Loucy (cell line): ENCODE measurements at regions not wholly inside any gene's neighbourhood (a gene's known extent, or its start where the extent isn't known, plus 50 kb on each side); places are given as distances from the start of the nearest gene placed in this dataset.

Experiments
- H2AFZ ChIP-seq: fragments of 200-600 bp; sonication (generic); 2 replicates; pipeline ENCODE4 v1.6.0; 2016; ENCODE audit warnings: antibody characterized with exemption, mild to moderate bottlenecking, low read length, moderate library complexity
- H3F3A ChIP-seq: fragments of 200-600 bp; 2 replicates; pipeline ENCODE4 v1.6.0; 2016; ENCODE audit warnings: antibody characterized with exemption, low read depth, mild to moderate bottlenecking
- H3K27me3 ChIP-seq: fragments of 200-600 bp; sonication (generic); 2 replicates; pipeline ENCODE4 v1.6.1; 2014; ENCODE audit warnings: low read length, mild to moderate bottlenecking; ENCODE audit not compliant: insufficient read depth, poor library complexity, severe bottlenecking
- H3K36me3 ChIP-seq: fragments of 200-600 bp; sonication (generic); 2 replicates; pipeline ENCODE4 v1.6.1; 2016; ENCODE audit warnings: low read length; ENCODE audit not compliant: insufficient read depth
- H3K4me1 ChIP-seq: fragments of 200-600 bp; sonication (generic); 2 replicates; pipeline ENCODE4 v1.5.1; 2014; ENCODE audit warnings: low read length, mild to moderate bottlenecking; ENCODE audit not compliant: insufficient read depth, poor library complexity, severe bottlenecking
- H3K4me2 ChIP-seq: fragments of 200-600 bp; sonication (generic); 2 replicates; pipeline ENCODE4 v1.6.0; 2014; ENCODE audit warnings: antibody characterized with exemption, low read length, low read depth, mild to moderate bottlenecking; ENCODE audit not compliant: poor library complexity, severe bottlenecking
- H3K4me3 ChIP-seq: fragments of 200-600 bp; sonication (generic); 2 replicates; pipeline ENCODE4 v1.5.1; 2014; ENCODE audit warnings: low read length, mild to moderate bottlenecking, mixed read lengths; ENCODE audit not compliant: poor library complexity, severe bottlenecking
- H3K79me2 ChIP-seq: fragments of 200-600 bp; sonication (generic); 2 replicates; pipeline ENCODE4 v1.6.1; 2014; ENCODE audit warnings: low read length; ENCODE audit not compliant: insufficient read depth
- H3K9ac ChIP-seq: fragments of 200-600 bp; sonication (generic); 2 replicates; pipeline ENCODE4 v1.6.0; 2014; ENCODE audit warnings: mild to moderate bottlenecking, low read depth, low read length, moderate library complexity; ENCODE audit not compliant: poor library complexity, severe bottlenecking
- H3K9me2 ChIP-seq: fragments of 200-600 bp; sonication (generic); replicated peaks from 2 replicates; pipeline ENCODE4 v1.6.1; 2016; ENCODE audit warnings: low read depth, low read length, mixed read lengths
- H3K9me3 ChIP-seq: fragments of 200-600 bp; sonication (generic); 2 replicates; pipeline ENCODE4 v1.6.1; 2014; ENCODE audit warnings: mild to moderate bottlenecking, antibody characterized with exemption, low read length, low read depth; ENCODE audit not compliant: insufficient read depth
- H4K20me1 ChIP-seq: fragments of 200-600 bp; sonication (generic); 2 replicates; pipeline ENCODE4 v1.6.0; 2014; ENCODE audit warnings: antibody characterized with exemption, low read length, mild to moderate bottlenecking; ENCODE audit not compliant: insufficient read depth, poor library complexity, severe bottlenecking
- CTCF ChIP-seq: fragments of 200-600 bp; sonication (generic); conservative IDR thresholded peaks from 2 replicates; pipeline ENCODE4 v1.5.1; 2014; ENCODE audit warnings: mild to moderate bottlenecking, antibody characterized with exemption, low read length
- EZH2phosphoT487 ChIP-seq: fragments of 200-600 bp; IDR thresholded peaks from 2 replicates; pipeline ENCODE4 v1.6.1; 2018; ENCODE audit warnings: antibody characterized with exemption, mild to moderate bottlenecking, moderate library complexity, borderline replicate concordance

GRCh38 chr7:156173748-156174353 is 361.6 kb upstream of the SHH start:
- no peak for TF ChIP-seq EZH2phosphoT487
- no peak for TF ChIP-seq CTCF
- Histone ChIP-seq H3K4me2 (no peak overlapping the region), H3K4me1 (no peaks in the 10 kb centered on the region), H3K36me3 (no peaks in the 10 kb centered on the region), H4K20me1 (no peaks in the 10 kb centered on the region), H3K9me3 (peaks cover 11% of the 10 kb centered on the region; the same call in 1 of the 2 replicates), H2AFZ (no peak overlapping the region), H3K27me3 (no peaks in the 10 kb centered on the region), H3F3A (no peaks in the 10 kb centered on the region), H3K79me2 (no peaks in the 10 kb centered on the region), H3K4me3 (no peak overlapping the region), H3K9ac (no peak overlapping the region), H3K9me2 (no peaks in the 10 kb centered on the region)

DNA sequence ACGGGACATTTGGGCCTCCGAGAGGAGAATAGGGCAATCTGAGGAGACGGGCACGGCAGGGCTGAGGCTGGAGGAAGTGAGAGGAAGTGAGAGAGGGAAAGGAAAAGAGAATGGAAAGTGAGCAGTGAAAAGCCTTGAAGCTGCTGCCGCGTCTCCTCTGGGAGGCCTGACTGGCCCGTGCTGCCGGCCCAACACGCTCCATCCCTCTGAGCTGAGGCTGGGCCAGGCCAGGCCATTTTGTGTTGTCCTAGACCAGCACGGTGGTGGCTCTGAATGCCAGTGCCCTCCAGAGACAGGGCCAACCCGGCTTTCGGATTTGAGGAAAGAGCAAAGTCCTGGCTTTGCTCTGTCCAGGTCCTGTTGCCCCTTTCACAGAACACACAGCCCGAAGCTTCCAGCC is 361.1 kb upstream of the SHH start:
- Histone ChIP-seq H2AFZ (no peak overlapping the region), H4K20me1 (no peaks in the 10 kb centered on the region), H3K79me2 (no peaks in the 10 kb centered on the region), H3K9ac (no peak overlapping the region), H3K4me1 (no peaks in the 10 kb centered on the region), H3K27me3 (no peaks in the 10 kb centered on the region), H3K9me3 (peaks cover 12% of the 10 kb centered on the region; the same call in 1 of the 2 replicates), H3K9me2 (no peaks in the 10 kb centered on the region), H3F3A (no peaks in the 10 kb centered on the region), H3K4me2 (no peak overlapping the region), H3K4me3 (no peak overlapping the region), H3K36me3 (no peaks in the 10 kb centered on the region)
- TF ChIP-seq CTCF (no peak), EZH2phosphoT487 (no peak)

DNA sequence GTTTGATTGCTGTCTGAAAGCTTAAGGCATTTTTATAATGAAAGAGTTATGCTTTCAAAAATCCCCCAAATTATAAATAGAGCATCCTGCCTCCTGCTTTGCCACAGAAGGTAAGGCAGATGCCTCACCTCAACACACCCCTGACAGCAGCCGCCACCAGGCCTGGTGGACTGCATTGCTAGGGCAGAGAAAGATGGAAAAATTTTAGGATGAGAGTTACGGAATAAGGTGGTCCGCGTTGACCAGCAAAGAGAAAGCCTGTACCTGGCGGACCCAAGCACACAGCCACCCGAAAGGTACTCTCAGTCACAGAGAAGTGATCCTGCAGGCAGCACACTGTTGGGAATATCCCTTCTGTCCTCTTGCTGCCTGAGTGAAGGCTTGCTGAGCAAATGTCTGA is 360.4 kb upstream of the SHH start:
- no peaks in the 10 kb centered on the region for H3K36me3 ChIP-seq
- peaks cover 14% of the 10 kb centered on the region; the same call in 1 of the 2 replicates for H3K9me3 ChIP-seq
- no peak overlapping the region for H3K4me3 ChIP-seq
- no peaks in the 10 kb centered on the region for H3K9me2 ChIP-seq
- no peaks in the 10 kb centered on the region for H4K20me1 ChIP-seq
- TF ChIP-seq CTCF, result no peak
- TF ChIP-seq EZH2phosphoT487, result no peak
- no peak overlapping the region for H3K4me2 ChIP-seq
- no peaks in the 10 kb centered on the region for H3F3A ChIP-seq
- H3K79me2 ChIP-seq, result no peaks in the 10 kb centered on the region
- H3K4me1 ChIP-seq, result no peaks in the 10 kb centered on the region
- H3K27me3 ChIP-seq, result no peaks in the 10 kb centered on the region
- no peak overlapping the region for H2AFZ ChIP-seq
- H3K9ac ChIP-seq, result no peak overlapping the region
